ENCODE measurements at regions not wholly inside any gene's neighbourhood (a gene's known extent, or its start where the extent isn't known, plus 50 kb on each side); places are given as distances from the start of the nearest gene placed in this dataset.

- POLR2A ChIA-PET: no interaction called here
- no peaks in the 10 kb centered on the region for H3K36me3 Mint-ChIP-seq (ENCODE audit: low read depth)
- no peak overlapping the region for H3K4me3 Mint-ChIP-seq
- no peaks in the 10 kb centered on the region for H3K27me3 Mint-ChIP-seq
- CTCF ChIA-PET: no interaction called here
- no peak overlapping the region for H3K27ac Mint-ChIP-seq
- H3K9me3 Mint-ChIP-seq: peaks cover 4% of the 10 kb centered on the region
- H3K4me1 Mint-ChIP-seq: no peaks in the 10 kb centered on the region
- no peak for DNase-seq
These were observed 75.9 kb upstream of the AVPR1A start for GRCh38 chr12:63226792-63227463.

- ChIA-PET CTCF (no interaction called here), POLR2A (no interaction called here)
- no peak for DNase-seq
- no peak overlapping the region for H3K4me3 Mint-ChIP-seq
- no peaks in the 10 kb centered on the region for H3K36me3 Mint-ChIP-seq (ENCODE audit: low read depth)
- H3K27ac Mint-ChIP-seq: no peak overlapping the region
- H3K27me3 Mint-ChIP-seq: no peaks in the 10 kb centered on the region
- no peaks in the 10 kb centered on the region for H3K4me1 Mint-ChIP-seq
- peaks cover 2% of the 10 kb centered on the region for H3K9me3 Mint-ChIP-seq
These were observed 73.4 kb upstream of the AVPR1A start for GRCh38 chr12:63224396-63224795.

DNA sequence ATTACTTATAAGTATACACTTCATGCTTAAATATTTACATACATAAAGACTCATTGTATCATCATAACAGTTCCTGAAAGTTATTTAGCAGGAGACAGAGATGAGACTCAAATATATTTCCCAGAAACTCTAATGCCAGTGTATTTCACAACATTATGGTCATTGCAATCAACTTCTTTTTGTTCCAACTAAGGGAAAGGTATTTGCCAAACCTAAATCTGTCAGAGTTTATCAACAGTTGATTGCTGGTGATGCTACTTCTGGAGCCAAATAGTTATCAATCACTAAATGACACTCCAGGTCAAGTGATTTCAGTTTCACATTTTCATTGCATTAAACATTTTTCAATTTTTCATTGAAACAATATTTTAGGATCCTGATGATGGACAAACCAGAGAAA, 72.1 kb upstream of the AVPR1A start:
- Mint-ChIP-seq H3K9me3 (peaks cover 2% of the 10 kb centered on the region), H3K4me3 (no peak overlapping the region), H3K27ac (no peak overlapping the region), H3K4me1 (no peaks in the 10 kb centered on the region), H3K27me3 (no peaks in the 10 kb centered on the region), H3K36me3 (ENCODE audit: low read depth) (no peaks in the 10 kb centered on the region)
- CTCF ChIA-PET: no interaction called here
- POLR2A ChIA-PET: no interaction called here
- DNase-seq: no peak

GRCh38 chr12:63222582-63222981, 71.6 kb upstream of the AVPR1A start:
- no peaks in the 10 kb centered on the region for H3K36me3 Mint-ChIP-seq (ENCODE audit: low read depth)
- POLR2A ChIA-PET: no interaction called here

GRCh38 chr12:63220921-63221320, 69.9 kb upstream of the AVPR1A start:
- no peaks in the 10 kb centered on the region for H3K36me3 Mint-ChIP-seq (ENCODE audit: low read depth)
- peaks cover 2% of the 10 kb centered on the region for H3K9me3 Mint-ChIP-seq
- no peaks in the 10 kb centered on the region for H3K27me3 Mint-ChIP-seq
- no peak for DNase-seq
- no peaks in the 10 kb centered on the region for H3K4me1 Mint-ChIP-seq
- CTCF ChIA-PET: no interaction called here
- H3K4me3 Mint-ChIP-seq: no peak overlapping the region
- POLR2A ChIA-PET: no interaction called here
- no peak overlapping the region for H3K27ac Mint-ChIP-seq

More at GRCh38 chr12:63222582-63222981, 71.6 kb upstream of the AVPR1A start:
- DNase-seq: no peak
- Mint-ChIP-seq H3K27ac (no peak overlapping the region), H3K4me3 (no peak overlapping the region), H3K27me3 (no peaks in the 10 kb centered on the region), H3K9me3 (peaks cover 2% of the 10 kb centered on the region), H3K4me1 (no peaks in the 10 kb centered on the region)
- CTCF ChIA-PET: no interaction called here

DNA sequence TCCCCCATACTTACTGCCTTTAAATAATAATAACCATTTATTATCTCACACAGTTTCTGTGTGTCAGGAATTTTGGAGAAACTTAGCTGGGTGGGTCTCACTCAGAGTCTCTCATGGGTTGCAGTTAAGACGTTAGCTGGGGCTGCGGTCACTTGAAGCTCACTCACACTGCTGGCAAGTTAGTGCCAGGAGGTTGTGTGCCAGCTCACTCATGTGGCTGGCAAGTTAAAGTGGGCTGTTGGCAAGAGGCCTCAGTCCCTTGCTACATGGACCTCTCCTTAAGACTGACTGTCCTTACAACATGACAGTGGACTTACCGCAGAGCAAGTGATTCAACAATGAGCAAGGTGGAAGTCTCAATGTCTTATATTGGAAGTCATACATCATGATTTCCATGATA, 61.3 kb upstream of the AVPR1A start:
- CTCF ChIA-PET: interaction anchor here (0.6 kb wide), 1 partner anchor 14 kb away, joined by 3 read pairs; no protein-coding TSS in a partner anchor
- DNase-seq: no peak
- H3K36me3 Mint-ChIP-seq (ENCODE audit: low read depth): no peaks in the 10 kb centered on the region
- no peaks in the 10 kb centered on the region for H3K27me3 Mint-ChIP-seq
- no peak overlapping the region for H3K4me3 Mint-ChIP-seq
- POLR2A ChIA-PET: no interaction called here
- H3K27ac Mint-ChIP-seq: no peak overlapping the region
- H3K4me1 Mint-ChIP-seq: no peaks in the 10 kb centered on the region
- no peaks in the 10 kb centered on the region for H3K9me3 Mint-ChIP-seq

DNA sequence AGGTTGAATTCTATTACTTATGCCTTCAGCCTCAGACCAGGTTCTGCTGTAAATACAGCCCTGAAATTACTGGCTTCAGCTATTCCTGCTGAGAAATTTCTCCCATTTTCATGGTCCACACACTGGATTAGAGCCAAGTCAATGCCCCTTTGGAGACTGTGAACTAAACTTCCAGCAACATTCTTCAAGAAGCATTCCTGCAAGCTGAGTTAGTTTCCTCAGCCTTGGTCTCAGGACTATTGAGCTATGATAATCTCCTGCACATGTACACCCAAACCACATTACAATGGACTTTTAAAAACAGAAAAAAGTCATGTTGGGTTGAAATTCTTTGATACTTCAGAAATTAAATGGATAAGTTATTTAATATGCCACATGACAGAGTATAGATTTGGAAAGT, 58.0 kb upstream of the AVPR1A start:
- no peaks in the 10 kb centered on the region for H3K27me3 Mint-ChIP-seq
- no peaks in the 10 kb centered on the region for H3K9me3 Mint-ChIP-seq
- DNase-seq: no peak
- POLR2A ChIA-PET: no interaction called here
- H3K4me1 Mint-ChIP-seq: no peaks in the 10 kb centered on the region
- CTCF ChIA-PET: no interaction called here
- H3K27ac Mint-ChIP-seq: no peak overlapping the region
- H3K36me3 Mint-ChIP-seq (ENCODE audit: low read depth): no peaks in the 10 kb centered on the region
- no peak overlapping the region for H3K4me3 Mint-ChIP-seq

GRCh38 chr12:63206909-63207308, 55.9 kb upstream of the AVPR1A start:
- no peak overlapping the region for H3K27ac Mint-ChIP-seq
- no peak for DNase-seq
- CTCF ChIA-PET: no interaction called here
- no peaks in the 10 kb centered on the region for H3K36me3 Mint-ChIP-seq (ENCODE audit: low read depth)
- no peaks in the 10 kb centered on the region for H3K9me3 Mint-ChIP-seq
- POLR2A ChIA-PET: no interaction called here
- no peaks in the 10 kb centered on the region for H3K27me3 Mint-ChIP-seq
- H3K4me3 Mint-ChIP-seq: no peak overlapping the region
- H3K4me1 Mint-ChIP-seq: no peaks in the 10 kb centered on the region

DNA sequence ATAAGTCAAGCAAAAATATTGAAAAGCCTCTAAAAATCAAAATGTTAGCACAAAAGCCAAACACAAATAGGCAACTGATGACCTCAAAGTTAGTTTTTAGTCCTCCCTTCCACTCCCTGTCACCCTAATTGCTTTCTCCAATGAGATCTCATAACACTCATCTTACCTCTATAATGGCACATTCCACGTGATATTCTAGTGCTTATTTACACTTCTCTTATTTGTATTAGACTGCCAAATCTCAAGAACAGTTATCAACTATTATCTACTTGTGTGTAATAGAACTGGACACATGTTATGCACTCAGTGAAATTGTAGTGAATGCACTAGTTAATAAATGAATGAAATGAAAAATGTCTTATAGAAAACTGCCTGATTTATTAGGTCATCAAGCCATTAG, 55.5 kb upstream of the AVPR1A start:
- no peak overlapping the region for H3K4me3 Mint-ChIP-seq
- ChIA-PET CTCF (no interaction called here), POLR2A (no interaction called here)
- no peak for DNase-seq
- no peaks in the 10 kb centered on the region for H3K4me1 Mint-ChIP-seq
- no peak overlapping the region for H3K27ac Mint-ChIP-seq
- H3K27me3 Mint-ChIP-seq: no peaks in the 10 kb centered on the region
- H3K36me3 Mint-ChIP-seq (ENCODE audit: low read depth): no peaks in the 10 kb centered on the region
- H3K9me3 Mint-ChIP-seq: no peaks in the 10 kb centered on the region

Measured in activated CD4-positive, alpha-beta memory T cell treated with anti-CD3 and anti-CD28 coated beads, Interleukin-2, amount 10 ng/mL, durations not matched to agents 7 days and 5 days (primary cell).